ENCODE measurements at regions not wholly inside any gene's neighbourhood (a gene's known extent, or its start where the extent isn't known, plus 50 kb on each side); places are given as distances from the start of the nearest gene placed in this dataset.

DNA sequence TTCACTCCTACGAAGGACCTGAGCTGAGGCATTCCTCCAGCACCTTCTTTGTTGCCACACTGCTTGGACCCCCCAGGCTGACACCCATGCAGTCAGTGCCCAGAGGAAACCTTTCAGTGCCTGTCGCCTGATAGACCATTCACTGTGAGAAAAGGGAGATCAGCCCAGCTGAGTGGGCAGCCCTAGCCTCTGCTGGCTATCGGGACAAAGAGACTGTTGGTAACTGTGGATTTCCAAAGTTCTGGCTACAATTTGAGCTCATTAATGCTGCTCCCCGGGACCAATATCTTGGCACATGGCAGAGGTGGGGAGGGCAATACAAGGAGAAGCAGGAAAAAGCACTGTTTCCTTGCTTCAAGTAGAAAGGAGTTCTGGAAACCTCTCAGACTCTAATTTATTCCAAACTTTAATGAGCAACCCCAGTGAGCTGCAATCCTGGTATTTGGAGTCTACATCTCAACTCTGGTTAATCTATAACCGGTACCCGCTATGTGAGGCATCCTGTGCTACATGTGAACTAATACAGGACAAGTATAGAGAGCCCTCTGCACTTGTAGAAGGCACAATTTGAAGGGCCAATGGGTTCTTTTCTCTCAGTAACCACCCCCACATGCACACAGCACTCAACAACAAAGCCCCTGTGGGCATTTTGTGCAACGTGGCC is 200.7 kb upstream of the NCAM1 start:
- TF ChIP-seq, protein P1, sequence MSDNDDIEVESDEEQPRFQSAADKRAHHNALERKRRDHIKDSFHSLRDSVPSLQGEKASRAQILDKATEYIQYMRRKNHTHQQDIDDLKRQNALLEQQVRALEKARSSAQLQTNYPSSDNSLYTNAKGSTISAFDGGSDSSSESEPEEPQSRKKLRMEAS (IDR thresholded peaks at IDR 0.05) = no peak
- TF ChIP-seq, protein P2, sequence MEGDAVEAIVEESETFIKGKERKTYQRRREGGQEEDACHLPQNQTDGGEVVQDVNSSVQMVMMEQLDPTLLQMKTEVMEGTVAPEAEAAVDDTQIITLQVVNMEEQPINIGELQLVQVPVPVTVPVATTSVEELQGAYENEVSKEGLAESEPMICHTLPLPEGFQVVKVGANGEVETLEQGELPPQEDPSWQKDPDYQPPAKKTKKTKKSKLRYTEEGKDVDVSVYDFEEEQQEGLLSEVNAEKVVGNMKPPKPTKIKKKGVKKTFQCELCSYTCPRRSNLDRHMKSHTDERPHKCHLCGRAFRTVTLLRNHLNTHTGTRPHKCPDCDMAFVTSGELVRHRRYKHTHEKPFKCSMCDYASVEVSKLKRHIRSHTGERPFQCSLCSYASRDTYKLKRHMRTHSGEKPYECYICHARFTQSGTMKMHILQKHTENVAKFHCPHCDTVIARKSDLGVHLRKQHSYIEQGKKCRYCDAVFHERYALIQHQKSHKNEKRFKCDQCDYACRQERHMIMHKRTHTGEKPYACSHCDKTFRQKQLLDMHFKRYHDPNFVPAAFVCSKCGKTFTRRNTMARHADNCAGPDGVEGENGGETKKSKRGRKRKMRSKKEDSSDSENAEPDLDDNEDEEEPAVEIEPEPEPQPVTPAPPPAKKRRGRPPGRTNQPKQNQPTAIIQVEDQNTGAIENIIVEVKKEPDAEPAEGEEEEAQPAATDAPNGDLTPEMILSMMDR (IDR thresholded peaks at IDR 0.05; ENCODE audit: low read depth, low read length, missing input control) = no peak
- TF ChIP-seq YY1 (IDR thresholded peaks at IDR 0.05) (no peak), RAD21 (IDR thresholded peaks at IDR 0.05) (no peak), TAF1 (conservative IDR thresholded peaks at IDR 0.05) (no peak), FOXA1 (IDR thresholded peaks at IDR 0.05) (no peak), GABPA (IDR thresholded peaks at IDR 0.05 in 1 of 2, conservative IDR thresholded peaks at IDR 0.05 in 1 of 2) (no peak), SP1 (IDR thresholded peaks at IDR 0.05) (no peak), RXRA (IDR thresholded peaks at IDR 0.05) (no peak), JUND (IDR thresholded peaks at IDR 0.05) (no peak), HNF4A (conservative IDR thresholded peaks at IDR 0.05) (no peak)
- TF ChIP-seq, protein P3, sequence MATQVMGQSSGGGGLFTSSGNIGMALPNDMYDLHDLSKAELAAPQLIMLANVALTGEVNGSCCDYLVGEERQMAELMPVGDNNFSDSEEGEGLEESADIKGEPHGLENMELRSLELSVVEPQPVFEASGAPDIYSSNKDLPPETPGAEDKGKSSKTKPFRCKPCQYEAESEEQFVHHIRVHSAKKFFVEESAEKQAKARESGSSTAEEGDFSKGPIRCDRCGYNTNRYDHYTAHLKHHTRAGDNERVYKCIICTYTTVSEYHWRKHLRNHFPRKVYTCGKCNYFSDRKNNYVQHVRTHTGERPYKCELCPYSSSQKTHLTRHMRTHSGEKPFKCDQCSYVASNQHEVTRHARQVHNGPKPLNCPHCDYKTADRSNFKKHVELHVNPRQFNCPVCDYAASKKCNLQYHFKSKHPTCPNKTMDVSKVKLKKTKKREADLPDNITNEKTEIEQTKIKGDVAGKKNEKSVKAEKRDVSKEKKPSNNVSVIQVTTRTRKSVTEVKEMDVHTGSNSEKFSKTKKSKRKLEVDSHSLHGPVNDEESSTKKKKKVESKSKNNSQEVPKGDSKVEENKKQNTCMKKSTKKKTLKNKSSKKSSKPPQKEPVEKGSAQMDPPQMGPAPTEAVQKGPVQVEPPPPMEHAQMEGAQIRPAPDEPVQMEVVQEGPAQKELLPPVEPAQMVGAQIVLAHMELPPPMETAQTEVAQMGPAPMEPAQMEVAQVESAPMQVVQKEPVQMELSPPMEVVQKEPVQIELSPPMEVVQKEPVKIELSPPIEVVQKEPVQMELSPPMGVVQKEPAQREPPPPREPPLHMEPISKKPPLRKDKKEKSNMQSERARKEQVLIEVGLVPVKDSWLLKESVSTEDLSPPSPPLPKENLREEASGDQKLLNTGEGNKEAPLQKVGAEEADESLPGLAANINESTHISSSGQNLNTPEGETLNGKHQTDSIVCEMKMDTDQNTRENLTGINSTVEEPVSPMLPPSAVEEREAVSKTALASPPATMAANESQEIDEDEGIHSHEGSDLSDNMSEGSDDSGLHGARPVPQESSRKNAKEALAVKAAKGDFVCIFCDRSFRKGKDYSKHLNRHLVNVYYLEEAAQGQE (IDR thresholded peaks at IDR 0.05) = no peak
- TF ChIP-seq, protein P4, sequence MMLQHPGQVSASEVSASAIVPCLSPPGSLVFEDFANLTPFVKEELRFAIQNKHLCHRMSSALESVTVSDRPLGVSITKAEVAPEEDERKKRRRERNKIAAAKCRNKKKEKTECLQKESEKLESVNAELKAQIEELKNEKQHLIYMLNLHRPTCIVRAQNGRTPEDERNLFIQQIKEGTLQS (IDR thresholded peaks at IDR 0.05) = no peak
- TF ChIP-seq, protein P5, sequence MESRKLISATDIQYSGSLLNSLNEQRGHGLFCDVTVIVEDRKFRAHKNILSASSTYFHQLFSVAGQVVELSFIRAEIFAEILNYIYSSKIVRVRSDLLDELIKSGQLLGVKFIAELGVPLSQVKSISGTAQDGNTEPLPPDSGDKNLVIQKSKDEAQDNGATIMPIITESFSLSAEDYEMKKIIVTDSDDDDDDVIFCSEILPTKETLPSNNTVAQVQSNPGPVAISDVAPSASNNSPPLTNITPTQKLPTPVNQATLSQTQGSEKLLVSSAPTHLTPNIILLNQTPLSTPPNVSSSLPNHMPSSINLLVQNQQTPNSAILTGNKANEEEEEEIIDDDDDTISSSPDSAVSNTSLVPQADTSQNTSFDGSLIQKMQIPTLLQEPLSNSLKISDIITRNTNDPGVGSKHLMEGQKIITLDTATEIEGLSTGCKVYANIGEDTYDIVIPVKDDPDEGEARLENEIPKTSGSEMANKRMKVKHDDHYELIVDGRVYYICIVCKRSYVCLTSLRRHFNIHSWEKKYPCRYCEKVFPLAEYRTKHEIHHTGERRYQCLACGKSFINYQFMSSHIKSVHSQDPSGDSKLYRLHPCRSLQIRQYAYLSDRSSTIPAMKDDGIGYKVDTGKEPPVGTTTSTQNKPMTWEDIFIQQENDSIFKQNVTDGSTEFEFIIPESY (IDR thresholded peaks at IDR 0.05) = no peak

All from liver (tissue), 3 donors.